Sigmoid colon (tissue), 6 donors: ENCODE measurements at regions not wholly inside any gene's neighbourhood (a gene's known extent, or its start where the extent isn't known, plus 50 kb on each side); places are given as distances from the start of the nearest gene placed in this dataset.

Experiments
- DNase-seq: peaks from one replicate; pipeline ENCODE4 v3.0.0-alpha.2; 2019
- H3K27ac ChIP-seq, 4 donors: fragments of 200-600 bp; sonication (generic); one replicate each; pipeline ENCODE4 v1.5.1; 2016 to 2019; ENCODE audit warnings: mild to moderate bottlenecking in 1 of 4
- H3K27me3 ChIP-seq, 3 donors: fragments of 200-600 bp; sonication (generic); one replicate each; pipeline ENCODE4 v1.5.1; 2019; ENCODE audit warnings: mild to moderate bottlenecking in 1 of 3
- H3K36me3 ChIP-seq, 4 donors: fragments of 200-600 bp; sonication (generic); one replicate each; pipeline ENCODE4 v1.5.1; 2016 to 2019
- H3K4me1 ChIP-seq, 4 donors: fragments of 200-600 bp; sonication (generic); one replicate each; pipeline ENCODE4 v1.5.1; 2017 to 2019
- H3K4me3 ChIP-seq, 4 donors: fragments of 200-600 bp; sonication (generic); one replicate each; pipeline ENCODE4 v1.5.1; 2017 to 2019; ENCODE audit warnings: mild to moderate bottlenecking in 2 of 4, moderate library complexity in 1 of 4
- H3K9me3 ChIP-seq, 4 donors: fragments of 200-600 bp in 3 of 4; sonication (generic) in 3 of 4; one replicate each; pipeline versions ENCODE4 v1.5.1 to v1.6.1; 2013 to 2019
- CTCF ChIP-seq, 4 experiments: fragments of 450-650 bp in 3 of 4; fragments of 200-600 bp in 1 of 4; IDR thresholded peaks; one replicate each; pipeline ENCODE4 v1.5.1; 2016 to 2019; ENCODE audit warnings: antibody characterized with exemption in 4 of 4, mild to moderate bottlenecking in 3 of 4, moderate library complexity in 2 of 4
- EP300 ChIP-seq, 4 donors: sonication (generic); formaldehyde crosslinking; IDR thresholded peaks; one replicate each; pipeline ENCODE4 v1.6.1; 2017; ENCODE audit warnings: antibody characterized with exemption in 4 of 4
- POLR2A ChIP-seq, 2 donors: fragments of 450-650 bp; IDR thresholded peaks; one replicate each; pipeline ENCODE4 v1.6.1; 2016; ENCODE audit warnings: antibody characterized with exemption in 2 of 2, mild to moderate bottlenecking in 2 of 2, moderate library complexity in 2 of 2
- POLR2AphosphoS5 ChIP-seq, 4 donors: sonication (generic); formaldehyde crosslinking; IDR thresholded peaks; one replicate each; pipeline ENCODE4 v1.6.1; 2017; ENCODE audit warnings: antibody characterized with exemption in 4 of 4
- WGBS, 2 donors: extraction: QIAGEN DNeasy Blood & Tissue Kit; methylation state at CpG; one replicate each; pipeline ENCODE4 v1.1.7; 2013; 5-methylcytosine and 5-hydroxymethylcytosine counted together
- intact Hi-C: fragments of 100-400 bp; cut with DNase I; formaldehyde crosslinking; loops from one replicate; pipeline ENCODE4 v1.15.1; 2023
- donor health status: healthy with polysubstance abuse.
- donor health status: healthy.

GRCh38 chr14:95814363-95815225 is 62.0 kb upstream of the TUNAR start:
- H3K4me3 ChIP-seq: no peak overlapping the region
- H3K36me3 ChIP-seq: no peaks in the 10 kb centered on the region
- no peaks in the 10 kb centered on the region for H3K4me1 ChIP-seq
- peaks cover 0 to 45% (median 5%) of the 10 kb centered on the region in 3 donors for H3K27me3 ChIP-seq
- intact Hi-C loops: no loop called here
- H3K9me3 ChIP-seq: no peaks in the 10 kb centered on the region
- WGBS, 2 donors: 75 to 81% methylated on average over 10 of the region's 10 CpGs
- DNase-seq: no peak
- no peak overlapping the region for H3K27ac ChIP-seq
- TF ChIP-seq CTCF (IDR thresholded peaks at IDR 0.05) (no peak), EP300 (IDR thresholded peaks at IDR 0.05) (no peak), POLR2AphosphoS5 (IDR thresholded peaks at IDR 0.05) (no peak), POLR2A (IDR thresholded peaks at IDR 0.05) (no peak)

GRCh38 chr14:95811813-95812212 is 64.8 kb upstream of the TUNAR start:
- no peak for TF ChIP-seq CTCF (IDR thresholded peaks at IDR 0.05)
- TF ChIP-seq POLR2AphosphoS5 (IDR thresholded peaks at IDR 0.05): no peak
- no peak for TF ChIP-seq POLR2A (IDR thresholded peaks at IDR 0.05)
- TF ChIP-seq EP300 (IDR thresholded peaks at IDR 0.05): no peak
- intact Hi-C loops: no loop called here
- WGBS, 2 donors: 94 to 98% methylated on average over 4 of the region's 4 CpGs

GRCh38 chr14:95808371-95808770 is 68.3 kb upstream of the TUNAR start:
- Histone ChIP-seq H3K27me3 (peaks cover 0 to 9% (median 0%) of the 10 kb centered on the region in 3 donors), H3K4me1 (no peaks in the 10 kb centered on the region), H3K9me3 (peaks cover 0 to 15% (median 4%) of the 10 kb centered on the region in 4 donors), H3K36me3 (no peaks in the 10 kb centered on the region), H3K4me3 (no peak overlapping the region), H3K27ac (no peak overlapping the region)
- intact Hi-C loops: no loop called here
- TF ChIP-seq EP300 (IDR thresholded peaks at IDR 0.05) (no peak), POLR2AphosphoS5 (IDR thresholded peaks at IDR 0.05) (no peak), CTCF (IDR thresholded peaks at IDR 0.05) (no peak), POLR2A (IDR thresholded peaks at IDR 0.05) (no peak)
- no peak for DNase-seq
- 92% methylated on average over 1 of the region's 1 CpG for WGBS, 2 donors

More at GRCh38 chr14:95811813-95812212, 64.8 kb upstream of the TUNAR start:
- no peaks in the 10 kb centered on the region for H3K4me1 ChIP-seq
- H3K9me3 ChIP-seq: peaks cover 0 to 7% (median 4%) of the 10 kb centered on the region in 4 donors
- DNase-seq: no peak
- no peak overlapping the region for H3K27ac ChIP-seq
- H3K27me3 ChIP-seq: peaks cover 0 to 30% (median 0%) of the 10 kb centered on the region in 3 donors
- no peaks in the 10 kb centered on the region for H3K36me3 ChIP-seq
- H3K4me3 ChIP-seq: no peak overlapping the region

GRCh38 chr14:95796788-95797187 is 79.8 kb upstream of the TUNAR start:
- no peak overlapping the region for H3K27ac ChIP-seq
- no peak overlapping the region for H3K4me3 ChIP-seq
- H3K9me3 ChIP-seq: no peaks in the 10 kb centered on the region
- DNase-seq: no peak
- TF ChIP-seq POLR2AphosphoS5 (IDR thresholded peaks at IDR 0.05) (no peak), POLR2A (IDR thresholded peaks at IDR 0.05) (no peak), EP300 (IDR thresholded peaks at IDR 0.05) (no peak), CTCF (IDR thresholded peaks at IDR 0.05) (no peak)
- no peaks in the 10 kb centered on the region for H3K4me1 ChIP-seq
- no peaks in the 10 kb centered on the region for H3K27me3 ChIP-seq
- no peaks in the 10 kb centered on the region for H3K36me3 ChIP-seq
- WGBS, 2 donors: 58 to 66% methylated on average over 5 of the region's 5 CpGs
- intact Hi-C loops: no loop called here
